NCI-H69 (cell line): ENCODE measurements at regions not wholly inside any gene's neighbourhood (a gene's known extent, or its start where the extent isn't known, plus 50 kb on each side); places are given as distances from the start of the nearest gene placed in this dataset.
"Not testable (repeated sequence)": the region's sequence is repeated elsewhere in the genome, so short reads cannot be mapped to it uniquely, and the experiment has no call there.

Experiments
- DNase-seq: peaks from one replicate; lab custom pipeline; 2025; lab: John Stamatoyannopoulos, UW

GRCh38 chr2:215796140-215796855, 217.1 kb downstream of the MREG start:
- peak; percentile 34 for DNase-seq

DNA sequence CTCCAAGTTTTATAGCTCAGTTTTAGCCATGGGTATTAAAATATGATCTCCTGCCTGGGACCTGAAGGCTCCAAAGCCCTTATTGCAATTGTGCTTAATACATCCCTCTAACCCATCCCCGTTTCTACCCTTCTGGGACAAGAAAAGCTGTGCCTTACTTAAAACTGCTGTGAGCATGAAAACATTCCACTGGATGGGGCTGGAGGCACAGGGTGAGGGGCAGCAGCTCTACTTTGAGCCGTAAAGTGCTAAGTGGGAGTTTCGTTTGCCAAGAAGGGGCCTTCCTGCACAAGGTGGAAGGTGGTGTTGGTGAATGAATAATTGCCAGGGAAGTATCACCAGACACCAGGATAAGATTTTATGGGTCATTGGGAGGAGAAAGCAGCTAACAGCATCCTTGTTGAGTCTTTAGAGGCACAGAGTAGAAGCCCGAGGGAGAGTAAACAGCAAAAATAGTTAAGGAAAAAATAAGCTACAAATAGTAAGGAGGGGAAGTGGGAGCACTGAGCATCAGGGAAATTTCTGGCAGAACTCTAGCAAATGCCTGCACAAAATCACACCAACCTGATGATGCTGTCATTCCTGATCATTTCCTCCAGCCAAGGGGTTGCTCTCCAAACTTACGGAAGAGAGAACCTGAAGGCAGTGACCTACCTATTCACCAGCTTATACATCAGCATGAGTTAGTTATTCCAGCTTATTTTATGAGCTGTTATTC, 218.4 kb downstream of the MREG start:
- DNase-seq = no peak

DNA sequence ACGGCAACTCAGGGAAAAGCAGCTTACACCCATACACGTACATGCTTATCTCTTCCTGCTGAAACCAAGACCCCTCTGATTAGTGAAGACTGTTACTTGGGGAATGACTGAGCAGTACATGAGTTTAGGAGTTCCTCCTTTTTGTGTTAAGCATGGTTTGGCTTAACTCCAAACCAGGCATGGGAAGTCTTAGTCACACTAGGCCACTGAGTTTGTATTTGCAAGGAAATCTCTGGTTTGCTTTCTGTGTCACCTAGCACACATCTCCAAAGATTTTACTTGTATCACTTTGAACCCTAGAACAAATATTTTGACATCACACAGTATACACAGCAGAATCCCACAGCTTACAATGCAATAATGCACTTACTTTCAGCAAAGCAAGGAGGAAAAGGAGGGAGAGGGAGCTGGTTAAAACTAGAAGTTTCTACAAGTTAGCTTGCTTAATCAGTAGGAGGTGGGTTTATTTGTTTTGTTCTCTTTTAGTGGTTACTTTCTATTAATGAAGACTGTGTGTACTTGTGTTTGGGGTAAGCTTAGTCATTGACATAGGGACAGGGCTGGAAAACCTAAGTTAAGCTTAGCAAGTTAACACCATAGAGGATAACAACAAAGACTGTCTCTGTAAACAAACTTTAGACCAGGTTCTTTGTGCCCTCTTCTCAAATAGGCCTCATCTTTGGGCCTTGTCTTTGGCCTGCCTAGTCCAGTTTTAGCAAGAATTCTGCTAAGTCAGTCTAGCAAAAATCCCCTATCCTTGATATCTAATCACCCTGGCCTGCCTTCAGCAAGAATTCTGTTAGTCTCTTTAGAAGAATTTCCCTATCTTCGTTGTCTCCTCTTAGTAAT, 219.4 kb downstream of the MREG start:
- peak; percentile 1 for DNase-seq

DNA sequence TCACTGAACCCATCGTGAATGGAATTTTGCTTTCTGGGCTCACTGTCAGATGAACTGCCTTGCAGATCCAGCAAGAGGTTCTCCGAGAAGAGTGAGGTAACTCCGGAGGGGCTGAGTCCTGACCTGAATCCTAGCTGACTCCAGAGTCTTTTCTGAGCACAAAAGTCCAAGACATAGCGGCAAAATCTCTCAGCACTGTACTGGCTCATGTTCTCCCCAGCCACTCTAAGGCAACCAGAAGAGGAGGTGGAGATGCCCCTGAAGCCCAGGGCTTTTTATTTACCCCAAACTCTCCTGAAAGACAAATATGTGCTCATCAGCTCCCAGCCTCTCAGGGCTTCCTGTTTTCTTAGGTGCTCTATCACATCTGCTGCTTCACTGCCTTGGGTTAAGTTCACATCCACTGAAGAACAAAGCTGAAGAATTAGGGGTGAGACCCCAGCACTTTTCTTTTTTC, 221.8 kb downstream of the MREG start:
- DNase-seq = peak; percentile 3

GRCh38 chr2:215790523-215791421, 222.6 kb downstream of the MREG start:
- DNase-seq = no peak

DNA sequence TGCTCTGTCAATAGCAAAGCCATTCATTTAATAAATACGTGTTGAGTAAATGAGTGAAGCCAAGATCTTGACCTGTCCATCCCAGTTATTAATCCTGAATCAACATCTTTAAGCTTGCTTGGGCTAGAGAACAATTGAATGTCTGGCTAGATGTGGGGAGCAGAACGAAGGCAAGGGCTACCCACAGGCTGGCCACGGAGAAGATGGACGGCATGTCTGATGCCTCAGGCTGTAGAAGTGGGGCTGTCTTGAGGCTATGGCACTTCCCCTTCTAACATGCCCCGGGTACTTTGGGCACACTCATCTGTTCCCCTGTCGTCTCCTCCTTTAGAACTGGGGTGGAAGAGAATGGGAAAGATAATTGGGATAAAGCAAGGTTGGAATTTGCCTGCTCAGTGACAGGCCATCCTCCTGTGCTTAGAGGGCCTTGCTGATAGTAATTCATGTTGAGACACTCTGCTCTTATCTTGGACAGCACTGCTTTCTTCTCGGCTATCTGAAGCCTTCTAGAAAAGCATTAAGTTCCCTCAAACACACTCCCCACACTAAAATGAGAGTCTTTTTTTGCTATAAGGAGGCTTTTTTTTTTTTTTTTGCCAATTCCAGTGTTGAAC, 225.7 kb downstream of the MREG start:
- no peak for DNase-seq

DNA sequence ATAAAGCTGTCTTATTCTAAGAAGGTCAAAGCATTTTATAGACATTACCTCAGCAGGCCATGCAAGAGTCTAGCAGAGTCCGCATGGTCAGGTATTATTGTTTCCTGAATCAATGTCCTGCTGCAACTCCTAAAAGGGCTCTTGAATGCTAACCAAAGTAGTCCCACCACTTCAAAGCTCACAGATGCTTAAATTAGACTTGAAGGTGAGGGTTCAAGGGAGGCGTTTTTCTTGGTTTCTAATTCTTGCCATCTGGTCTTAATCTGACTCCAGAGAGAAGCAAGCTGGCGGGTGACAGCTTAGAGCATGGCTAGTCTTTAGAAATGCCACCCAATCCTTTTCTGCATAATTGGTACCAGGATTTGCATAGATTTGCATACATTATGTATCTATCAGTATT, 226.3 kb downstream of the MREG start:
- DNase-seq = no peak

DNA sequence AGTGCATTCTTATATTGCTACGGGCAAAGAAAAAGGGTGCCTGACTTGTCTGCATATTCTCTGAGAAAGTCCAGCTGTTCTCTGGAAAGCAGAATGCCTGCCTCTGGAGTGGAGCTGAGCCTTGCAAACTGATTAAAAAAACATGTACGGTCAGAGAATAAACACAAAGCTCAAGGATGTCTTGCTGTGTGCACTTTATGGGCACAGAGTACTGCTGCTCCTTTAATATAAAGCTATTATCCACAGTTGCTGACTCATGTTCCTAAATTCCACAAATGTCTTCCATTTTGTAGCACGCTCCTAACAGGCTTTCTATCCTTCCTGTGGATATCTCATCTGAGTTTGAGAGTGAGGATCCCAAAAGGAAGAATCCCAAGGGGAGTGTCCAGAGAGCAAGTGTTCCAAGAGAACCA, 229.0 kb downstream of the MREG start:
- no peak for DNase-seq

- DNase-seq = not testable (repeated sequence)
Measured at GRCh38 chr2:215783640-215784039, 229.7 kb downstream of the MREG start.

DNA sequence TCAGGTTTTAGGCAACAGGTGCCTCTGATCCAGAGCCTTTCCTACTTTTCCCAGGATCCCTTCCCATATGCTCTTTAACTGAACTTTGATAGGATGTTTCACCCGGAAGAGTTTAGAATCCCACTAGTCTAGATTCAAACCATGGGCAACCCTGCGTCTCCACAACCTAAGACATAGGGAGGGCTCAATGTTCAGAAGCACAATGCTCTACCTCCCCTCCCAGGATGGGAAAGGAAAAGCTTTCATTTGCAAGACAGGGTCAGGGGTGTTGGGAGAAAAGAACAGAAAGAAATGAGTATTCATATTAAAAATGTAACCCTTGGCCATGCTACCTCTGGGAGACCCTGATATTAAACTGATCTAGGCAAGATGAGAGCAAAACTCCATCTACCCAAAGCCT, 230.4 kb downstream of the MREG start:
- no peak for DNase-seq

- DNase-seq = no peak
Measured at GRCh38 chr2:215782295-215782694, 231.1 kb downstream of the MREG start.

- no peak for DNase-seq
Measured at GRCh38 chr2:215780907-215781685, 232.3 kb downstream of the MREG start.

DNA sequence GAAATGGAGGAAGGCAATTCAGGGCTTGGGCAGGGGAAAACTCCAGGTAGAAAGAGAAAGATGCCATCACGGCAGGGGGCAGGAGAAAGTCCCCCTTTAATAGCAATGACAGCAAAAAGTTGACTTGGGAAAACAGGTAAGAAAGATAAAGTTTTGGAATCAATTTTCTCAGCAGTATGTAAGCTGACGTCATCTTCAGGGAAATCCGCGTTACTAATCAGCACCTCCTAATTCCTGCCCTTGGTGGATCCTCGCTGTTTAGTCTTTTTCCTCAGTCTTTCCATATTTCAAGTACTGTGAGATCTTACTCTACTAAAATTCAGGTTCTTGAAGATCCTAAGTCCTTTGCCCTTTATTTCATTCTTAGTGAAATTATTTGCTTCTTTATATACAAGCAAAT, 233.0 kb downstream of the MREG start:
- DNase-seq = no peak

- DNase-seq = no peak
Measured at GRCh38 chr2:215779912-215780311, 233.4 kb downstream of the MREG start.

GRCh38 chr2:215777465-215778044, 235.8 kb downstream of the MREG start:
- no peak for DNase-seq

GRCh38 chr2:215775106-215775505, 238.2 kb downstream of the MREG start:
- no peak for DNase-seq

DNA sequence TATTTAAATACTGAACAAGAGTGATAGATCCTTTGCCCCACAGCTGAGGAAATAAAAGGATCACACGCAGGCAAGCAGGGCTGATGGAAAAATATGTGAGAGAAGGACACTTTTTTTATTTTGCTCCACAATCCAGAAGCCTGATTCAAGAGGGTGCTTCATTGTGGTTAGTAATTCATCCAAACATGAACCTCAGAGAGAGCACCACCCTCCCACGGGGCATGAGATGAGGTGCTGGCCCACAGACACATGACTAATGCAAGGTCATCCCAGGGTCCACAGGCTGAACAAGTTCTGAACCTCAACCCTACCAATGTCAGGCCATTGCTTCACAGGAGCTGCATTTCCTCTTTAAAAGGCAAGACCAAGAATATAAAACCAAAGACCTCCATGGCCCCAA, 239.6 kb downstream of the MREG start:
- no peak for DNase-seq

DNA sequence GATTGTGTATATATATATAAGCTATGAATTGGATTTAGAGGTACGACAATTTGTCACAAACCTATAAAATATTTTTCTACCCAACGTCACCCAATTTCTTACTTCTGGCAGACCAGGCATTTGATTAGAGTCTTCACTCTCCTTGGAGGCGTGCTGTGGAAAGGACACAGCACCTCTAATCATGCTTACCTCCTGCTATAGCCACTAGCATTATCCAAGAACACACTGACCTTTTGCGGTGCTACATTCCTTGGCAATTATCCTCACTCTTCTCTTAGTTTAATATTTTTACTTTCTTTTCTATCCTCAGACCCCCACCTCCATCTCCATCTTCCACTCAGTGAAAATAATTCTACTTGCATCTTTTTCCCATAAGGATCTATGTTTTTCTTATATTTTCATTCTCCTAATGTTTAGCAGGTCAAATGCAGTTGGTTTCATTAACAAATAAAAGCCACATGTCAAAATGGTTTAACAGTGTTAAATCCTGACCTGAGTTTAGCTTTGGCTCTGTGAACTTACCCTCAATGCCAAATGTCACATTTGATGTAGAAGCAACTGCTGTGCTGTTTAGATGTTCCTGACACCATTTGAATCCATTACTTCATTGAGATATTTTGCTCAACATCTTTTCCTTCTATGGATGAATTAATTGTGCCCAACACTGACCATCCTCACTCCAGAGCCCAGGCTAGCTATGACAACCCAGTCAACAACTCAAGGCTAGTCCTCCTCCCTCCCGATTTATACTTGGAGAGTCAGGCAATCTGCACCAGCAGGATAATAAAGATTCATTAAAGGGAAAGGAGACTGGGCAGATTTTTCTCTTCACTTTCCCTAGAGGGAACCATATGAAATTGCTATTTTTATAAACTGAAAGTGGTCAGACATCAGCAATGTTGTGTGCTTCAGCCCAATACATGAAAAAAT, 240.5 kb downstream of the MREG start:
- DNase-seq = no peak

GRCh38 chr2:215772003-215772402, 241.3 kb downstream of the MREG start:
- DNase-seq = no peak
